VCaP (cell line): ENCODE measurements at regions not wholly inside any gene's neighbourhood (a gene's known extent, or its start where the extent isn't known, plus 50 kb on each side); places are given as distances from the start of the nearest gene placed in this dataset.

Experiments used
- H3K27ac ChIP-seq: fragments of 450-650 bp; 2 replicates; pipeline ENCODE4 v1.5.1; 2017
- TF ChIP-seq, protein P1 (sequence below): fragments of 450-650 bp; conservative IDR thresholded peaks from 2 replicates; pipeline ENCODE4 v1.5.1; 2017; ENCODE audit warnings: mild to moderate bottlenecking, moderate library complexity

DNA sequence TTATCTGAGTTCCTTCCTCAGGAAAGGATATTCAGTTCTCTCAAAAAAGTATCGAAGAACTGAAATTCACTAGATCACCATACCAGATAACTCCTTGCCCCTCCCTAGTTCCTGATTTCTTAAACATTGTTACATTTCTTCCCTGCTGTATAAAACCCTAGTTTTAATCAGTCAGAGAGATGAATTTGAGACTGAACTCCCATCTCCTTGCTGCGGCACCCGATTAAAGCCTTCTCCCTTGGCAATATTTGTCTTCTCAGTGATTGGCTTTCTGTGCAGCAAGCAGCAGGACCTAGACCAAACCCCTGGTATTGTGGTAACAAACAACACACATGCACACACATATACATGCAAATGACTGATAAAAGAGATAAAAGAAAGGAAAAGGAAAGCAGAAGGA, 1364.6 kb upstream of the GJE1 start:
- TF ChIP-seq, protein P1, sequence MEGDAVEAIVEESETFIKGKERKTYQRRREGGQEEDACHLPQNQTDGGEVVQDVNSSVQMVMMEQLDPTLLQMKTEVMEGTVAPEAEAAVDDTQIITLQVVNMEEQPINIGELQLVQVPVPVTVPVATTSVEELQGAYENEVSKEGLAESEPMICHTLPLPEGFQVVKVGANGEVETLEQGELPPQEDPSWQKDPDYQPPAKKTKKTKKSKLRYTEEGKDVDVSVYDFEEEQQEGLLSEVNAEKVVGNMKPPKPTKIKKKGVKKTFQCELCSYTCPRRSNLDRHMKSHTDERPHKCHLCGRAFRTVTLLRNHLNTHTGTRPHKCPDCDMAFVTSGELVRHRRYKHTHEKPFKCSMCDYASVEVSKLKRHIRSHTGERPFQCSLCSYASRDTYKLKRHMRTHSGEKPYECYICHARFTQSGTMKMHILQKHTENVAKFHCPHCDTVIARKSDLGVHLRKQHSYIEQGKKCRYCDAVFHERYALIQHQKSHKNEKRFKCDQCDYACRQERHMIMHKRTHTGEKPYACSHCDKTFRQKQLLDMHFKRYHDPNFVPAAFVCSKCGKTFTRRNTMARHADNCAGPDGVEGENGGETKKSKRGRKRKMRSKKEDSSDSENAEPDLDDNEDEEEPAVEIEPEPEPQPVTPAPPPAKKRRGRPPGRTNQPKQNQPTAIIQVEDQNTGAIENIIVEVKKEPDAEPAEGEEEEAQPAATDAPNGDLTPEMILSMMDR, result no peak
- no peak overlapping the region for H3K27ac ChIP-seq

DNA sequence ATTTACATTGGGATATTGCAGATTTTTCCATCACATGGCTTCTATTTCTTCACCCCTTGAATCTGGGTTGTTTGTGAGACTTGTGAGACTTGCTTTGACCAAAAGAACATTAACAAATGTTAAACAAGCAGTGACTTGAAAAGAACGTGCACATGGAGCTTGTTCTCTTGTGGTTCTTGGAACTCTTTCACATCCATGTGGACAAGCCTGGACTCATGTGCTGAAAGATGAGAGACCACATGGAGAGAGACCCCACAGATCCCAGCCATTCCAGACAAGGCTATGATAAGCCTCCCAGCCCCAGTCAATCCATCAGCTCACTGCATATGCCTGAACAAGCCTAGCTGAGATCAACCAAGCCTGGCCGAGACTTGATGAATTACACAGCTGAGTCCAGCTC, 1365.7 kb upstream of the GJE1 start:
- H3K27ac ChIP-seq, result no peak overlapping the region
- TF ChIP-seq, protein P1, result no peak

DNA sequence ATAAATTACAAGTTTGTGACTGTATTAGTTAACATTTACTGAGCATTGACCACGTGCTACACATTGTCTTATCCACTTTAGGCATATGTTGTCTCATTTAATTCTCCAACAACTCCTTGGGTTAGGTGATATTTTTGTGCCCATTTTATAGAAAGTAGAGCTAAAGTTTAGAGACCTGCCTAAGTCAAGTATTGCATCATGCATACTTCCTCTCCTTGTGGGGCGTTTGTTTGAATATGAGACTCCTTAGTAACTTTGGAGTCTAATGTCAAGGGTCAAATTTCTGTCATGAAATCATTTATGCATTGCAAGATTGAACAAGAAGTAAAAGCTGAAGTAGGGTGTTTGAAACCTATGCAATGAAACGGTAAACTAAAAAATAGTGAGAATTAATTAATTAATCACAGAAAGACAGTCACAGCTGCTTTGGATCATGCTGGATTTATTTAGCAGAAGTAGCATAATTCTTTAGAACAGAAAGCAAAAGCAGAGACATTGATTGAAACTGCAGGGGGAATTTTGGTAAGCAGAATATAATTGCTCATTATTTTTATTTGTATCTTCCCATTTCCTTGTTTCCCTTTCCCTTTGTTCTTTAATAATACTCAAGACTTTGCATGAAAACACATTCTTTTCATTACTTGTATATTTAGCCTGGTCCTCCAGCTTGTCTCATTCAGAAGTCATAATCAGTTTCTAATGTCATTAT, 1374.4 kb upstream of the GJE1 start:
- H3K27ac ChIP-seq, result no peak overlapping the region
- TF ChIP-seq, protein P1, result no peak

DNA sequence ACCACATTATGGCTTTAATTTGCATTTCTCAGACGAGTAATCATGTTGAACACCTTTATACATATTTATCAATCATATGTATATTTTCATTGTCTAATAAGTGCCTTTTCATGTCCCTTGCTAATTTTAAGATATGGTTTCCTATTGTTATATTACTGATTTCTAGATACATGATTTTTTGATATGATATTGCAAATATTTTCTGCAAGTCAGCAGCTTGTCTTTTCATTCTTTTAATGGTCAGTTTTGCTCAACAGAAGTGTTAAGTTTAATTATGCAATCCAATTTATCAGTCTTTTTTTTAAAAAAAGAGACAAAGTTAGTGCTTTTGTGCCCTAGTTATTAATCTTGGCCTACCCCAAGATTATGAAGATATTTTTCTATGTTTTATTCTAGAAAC, 1377.8 kb upstream of the CITED2 start:
- TF ChIP-seq, protein P1, result no peak
- no peak overlapping the region for H3K27ac ChIP-seq

DNA sequence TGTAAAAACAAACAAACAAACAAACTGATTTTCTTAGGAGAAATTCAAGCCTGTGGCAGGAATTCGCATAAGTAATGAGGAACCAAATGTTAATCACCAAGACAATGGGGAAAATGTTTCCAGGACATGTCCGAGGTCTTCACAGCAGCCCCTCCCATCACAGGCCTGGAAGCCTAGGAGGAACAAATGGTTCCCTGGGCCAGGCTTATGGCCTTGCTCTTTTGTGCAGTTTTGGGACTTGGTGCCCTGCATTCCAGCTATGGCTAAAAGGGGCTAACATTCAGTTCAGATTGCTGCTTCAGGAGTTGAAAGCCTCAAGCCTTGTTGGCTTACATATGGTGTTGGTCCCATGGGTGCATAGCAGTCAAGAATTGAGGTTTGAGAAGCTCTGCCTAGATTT, 1372.7 kb upstream of the CITED2 start:
- no peak overlapping the region for H3K27ac ChIP-seq
- TF ChIP-seq, protein P1, result no peak

DNA sequence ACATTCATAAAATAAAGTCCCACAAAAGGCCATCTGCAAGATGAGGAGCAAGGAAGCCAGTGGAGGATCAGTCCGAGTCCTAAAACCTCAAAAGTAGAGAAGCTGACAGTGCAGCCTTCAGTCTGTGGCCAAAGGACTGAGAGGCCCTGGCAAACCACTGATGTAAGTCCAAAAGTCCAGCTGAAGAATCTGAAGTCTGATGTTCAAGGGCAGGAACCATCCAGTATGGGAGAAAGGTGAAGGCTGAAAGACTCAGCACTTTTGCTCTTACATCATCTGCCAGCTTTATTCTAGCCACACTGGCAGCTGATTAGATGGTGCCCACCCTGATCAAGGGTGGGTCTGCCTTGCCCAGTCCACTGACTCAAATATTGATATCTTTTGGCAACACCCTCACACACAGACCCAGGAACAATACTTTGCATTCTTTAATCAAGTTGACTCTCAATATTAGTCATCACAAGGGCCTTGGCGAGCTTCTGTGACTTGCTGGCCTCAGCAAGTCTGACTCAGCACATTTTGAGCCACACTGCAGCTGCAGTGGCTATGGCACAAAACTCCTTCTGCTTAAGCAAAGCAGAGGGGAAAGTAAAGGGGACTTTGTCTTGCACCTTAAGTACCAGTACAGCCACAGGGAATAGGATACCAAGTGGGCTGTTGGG, 1370.3 kb upstream of the CITED2 start:
- TF ChIP-seq, protein P1, result no peak
- no peak overlapping the region for H3K27ac ChIP-seq

DNA sequence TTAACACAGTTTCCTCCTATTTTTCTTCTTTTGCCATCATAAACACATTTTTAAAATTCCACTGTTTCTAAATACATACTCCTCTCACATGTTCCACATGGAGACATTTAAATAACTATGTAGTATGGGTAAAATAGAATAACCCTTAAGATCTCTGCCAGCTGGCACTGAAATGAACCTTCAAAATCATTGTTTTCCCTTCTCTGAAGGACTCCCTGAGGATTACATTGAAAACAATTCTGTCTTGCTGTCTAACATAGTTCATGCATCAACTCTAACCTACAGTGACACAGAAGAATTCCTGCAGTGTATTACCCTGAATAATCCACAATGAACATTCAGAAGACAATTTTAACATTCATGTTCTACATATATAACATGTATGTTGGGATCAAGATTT, 1361.8 kb upstream of the CITED2 start:
- H3K27ac ChIP-seq, result no peak overlapping the region
- TF ChIP-seq, protein P1, result no peak
